Stimulated activated memory B cell treated with anti-CD40 and anti-IgM and Interleukin-4, amounts not matched to agents 10 μg/mL and 1 μg/mL and 100 μg/mL, for 72 hours (primary cell): ENCODE measurements at regions not wholly inside any gene's neighbourhood (a gene's known extent, or its start where the extent isn't known, plus 50 kb on each side); places are given as distances from the start of the nearest gene placed in this dataset.
"Not testable (repeated sequence)": the region's sequence is repeated elsewhere in the genome, so short reads cannot be mapped to it uniquely, and the experiment has no call there.

Experiments
- ATAC-seq: fragments of 150-1000 bp; cut with Tn5 transposase; 2 replicates; pipeline ENCODE4 v1.10.0; 2021
- H3K27ac Mint-ChIP-seq: one replicate; pipeline ENCODE4 v1.8.0; 2022; ENCODE audit warnings: mild to moderate bottlenecking, mixed read lengths
- H3K27me3 Mint-ChIP-seq: one replicate; pipeline ENCODE4 v1.8.0; 2022; ENCODE audit warnings: mixed read lengths
- H3K36me3 Mint-ChIP-seq: one replicate; pipeline ENCODE4 v1.8.0; 2022; ENCODE audit warnings: mixed read lengths
- H3K4me1 Mint-ChIP-seq: one replicate; pipeline ENCODE4 v1.8.0; 2022; ENCODE audit warnings: mixed read lengths
- H3K4me3 Mint-ChIP-seq: one replicate; pipeline ENCODE4 v1.8.0; 2022; ENCODE audit warnings: mild to moderate bottlenecking, moderate library complexity, mixed read lengths
- H3K9me3 Mint-ChIP-seq: one replicate; pipeline ENCODE4 v1.8.0; 2022; ENCODE audit warnings: mixed read lengths

GRCh38 chr10:38331106-38331505 lies 237.0 kb downstream of the ZNF37A start:
- H3K4me3 Mint-ChIP-seq, H3K4me1 Mint-ChIP-seq, ATAC-seq, H3K27ac Mint-ChIP-seq, H3K36me3 Mint-ChIP-seq, H3K9me3 Mint-ChIP-seq, H3K27me3 Mint-ChIP-seq: not testable (repeated sequence)

GRCh38 chr10:38333699-38334098 lies 239.6 kb downstream of the ZNF37A start:
- H3K4me3 Mint-ChIP-seq, H3K36me3 Mint-ChIP-seq, ATAC-seq, H3K27ac Mint-ChIP-seq, H3K9me3 Mint-ChIP-seq, H3K27me3 Mint-ChIP-seq, H3K4me1 Mint-ChIP-seq: not testable (repeated sequence)

- H3K27me3 Mint-ChIP-seq, result peaks cover 11% of the 10 kb centered on the region
- ATAC-seq, H3K4me3 Mint-ChIP-seq, H3K36me3 Mint-ChIP-seq, H3K27ac Mint-ChIP-seq, H3K9me3 Mint-ChIP-seq, H3K4me1 Mint-ChIP-seq: not testable (repeated sequence)
Observed at GRCh38 chr10:38350645-38351044, 256.5 kb downstream of the ZNF37A start.

- H3K27ac Mint-ChIP-seq, H3K36me3 Mint-ChIP-seq, H3K4me3 Mint-ChIP-seq, H3K4me1 Mint-ChIP-seq, ATAC-seq, H3K9me3 Mint-ChIP-seq, H3K27me3 Mint-ChIP-seq: not testable (repeated sequence)
Observed at GRCh38 chr10:38354410-38354809, 260.3 kb downstream of the ZNF37A start.

- peak; percentile 100 for ATAC-seq
- not testable (repeated sequence) for H3K9me3 Mint-ChIP-seq, H3K4me1 Mint-ChIP-seq, H3K27me3 Mint-ChIP-seq, H3K36me3 Mint-ChIP-seq
- peak overlapping the region; percentile 86 for H3K4me3 Mint-ChIP-seq
- H3K27ac Mint-ChIP-seq, result peak overlapping the region; percentile 96
Observed at GRCh38 chr10:38355911-38356526, 261.9 kb downstream of the ZNF37A start.

- not testable (repeated sequence) for H3K4me1 Mint-ChIP-seq, H3K36me3 Mint-ChIP-seq, H3K9me3 Mint-ChIP-seq, H3K27me3 Mint-ChIP-seq
- Mint-ChIP-seq H3K4me3 (peak overlapping the region; percentile 86), H3K27ac (peak overlapping the region; percentile 96)
- peak; percentile 63 for ATAC-seq
Observed at GRCh38 chr10:38356527-38356926, 262.4 kb downstream of the ZNF37A start.

- not testable (repeated sequence) for H3K27me3 Mint-ChIP-seq, H3K9me3 Mint-ChIP-seq, ATAC-seq, H3K4me3 Mint-ChIP-seq, H3K27ac Mint-ChIP-seq
- H3K4me1 Mint-ChIP-seq, result peaks cover 11% of the 10 kb centered on the region
- H3K36me3 Mint-ChIP-seq, result peaks cover 40% of the 10 kb centered on the region
Observed at GRCh38 chr10:38362514-38362913, 268.4 kb downstream of the ZNF37A start.

GRCh38 chr10:38364073-38364472 lies 269.9 kb downstream of the ZNF37A start:
- H3K4me1 Mint-ChIP-seq, H3K9me3 Mint-ChIP-seq, H3K4me3 Mint-ChIP-seq, H3K27ac Mint-ChIP-seq, H3K27me3 Mint-ChIP-seq, ATAC-seq: not testable (repeated sequence)
- peaks cover 42% of the 10 kb centered on the region for H3K36me3 Mint-ChIP-seq

GRCh38 chr10:38365917-38366316 lies 271.8 kb downstream of the ZNF37A start:
- H3K4me1 Mint-ChIP-seq, H3K27me3 Mint-ChIP-seq, H3K9me3 Mint-ChIP-seq, H3K4me3 Mint-ChIP-seq, H3K27ac Mint-ChIP-seq, ATAC-seq: not testable (repeated sequence)
- H3K36me3 Mint-ChIP-seq, result peaks cover 57% of the 10 kb centered on the region

- not testable (repeated sequence) for H3K4me1 Mint-ChIP-seq, H3K4me3 Mint-ChIP-seq, ATAC-seq, H3K27me3 Mint-ChIP-seq, H3K27ac Mint-ChIP-seq, H3K9me3 Mint-ChIP-seq
- H3K36me3 Mint-ChIP-seq, result peaks cover 28% of the 10 kb centered on the region
Observed at GRCh38 chr10:38383800-38384199, 289.7 kb downstream of the ZNF37A start.

- H3K9me3 Mint-ChIP-seq, H3K4me3 Mint-ChIP-seq, ATAC-seq, H3K27ac Mint-ChIP-seq, H3K27me3 Mint-ChIP-seq, H3K4me1 Mint-ChIP-seq: not testable (repeated sequence)
- H3K36me3 Mint-ChIP-seq, result peaks cover 11% of the 10 kb centered on the region
Observed at GRCh38 chr10:38386869-38387268, 292.7 kb downstream of the ZNF37A start.

- H3K9me3 Mint-ChIP-seq, H3K36me3 Mint-ChIP-seq, H3K27me3 Mint-ChIP-seq, ATAC-seq, H3K4me1 Mint-ChIP-seq: not testable (repeated sequence)
- Mint-ChIP-seq H3K27ac (peak overlapping the region; percentile 58), H3K4me3 (peak overlapping the region; percentile 7)
Observed at GRCh38 chr10:38390725-38391124, 296.6 kb downstream of the ZNF37A start.

GRCh38 chr10:38395465-38395864 lies 301.3 kb downstream of the ZNF37A start:
- H3K4me1 Mint-ChIP-seq, result peaks cover 13% of the 10 kb centered on the region
- H3K9me3 Mint-ChIP-seq, H3K36me3 Mint-ChIP-seq, H3K27ac Mint-ChIP-seq, ATAC-seq, H3K27me3 Mint-ChIP-seq, H3K4me3 Mint-ChIP-seq: not testable (repeated sequence)

- H3K27me3 Mint-ChIP-seq, result not testable (repeated sequence)
Observed at GRCh38 chr10:38396178-38396954, 302.2 kb downstream of the ZNF37A start.

GRCh38 chr10:38401565-38401964 lies 307.4 kb downstream of the ZNF37A start:
- H3K27ac Mint-ChIP-seq, result peak overlapping the region; percentile 98
- not testable (repeated sequence) for H3K36me3 Mint-ChIP-seq, H3K9me3 Mint-ChIP-seq, H3K4me1 Mint-ChIP-seq, H3K27me3 Mint-ChIP-seq, ATAC-seq
- peak overlapping the region; percentile 95 for H3K4me3 Mint-ChIP-seq

More at GRCh38 chr10:38396178-38396954, 302.2 kb downstream of the ZNF37A start:
- ATAC-seq, H3K4me3 Mint-ChIP-seq, H3K36me3 Mint-ChIP-seq, H3K4me1 Mint-ChIP-seq, H3K9me3 Mint-ChIP-seq: not testable (repeated sequence)
- peak overlapping the region; percentile 17 for H3K27ac Mint-ChIP-seq
